ENCODE measurements at regions not wholly inside any gene's neighbourhood (a gene's known extent, or its start where the extent isn't known, plus 50 kb on each side); places are given as distances from the start of the nearest gene placed in this dataset.
"Not testable (repeated sequence)": the region's sequence is repeated elsewhere in the genome, so short reads cannot be mapped to it uniquely, and the experiment has no call there.

- no peak for DNase-seq (ENCODE audit: low spot score)
Observed at GRCh38 chr1:172754609-172755008, 95.7 kb downstream of the FASLG start.

- no peak for DNase-seq (ENCODE audit: low spot score)
Observed at GRCh38 chr1:172755099-172755498, 96.2 kb downstream of the FASLG start.

- no peak for DNase-seq (ENCODE audit: low spot score)
Observed at GRCh38 chr1:172756024-172756423, 97.1 kb downstream of the FASLG start.

- no peak for DNase-seq (ENCODE audit: low spot score)
Observed at GRCh38 chr1:172758259-172758658, 99.4 kb downstream of the FASLG start.

- DNase-seq (ENCODE audit: low spot score): no peak
Observed at GRCh38 chr1:172760121-172760520, 101.2 kb downstream of the FASLG start.

GRCh38 chr1:172761581-172762486 is 102.9 kb downstream of the FASLG start:
- no peak for DNase-seq (ENCODE audit: low spot score)

- no peak for DNase-seq (ENCODE audit: low spot score)
Observed at GRCh38 chr1:172763057-172763456, 104.2 kb downstream of the FASLG start.

GRCh38 chr1:172764378-172764777 is 105.5 kb downstream of the FASLG start:
- DNase-seq (ENCODE audit: low spot score): no peak

GRCh38 chr1:172766462-172766861 is 107.6 kb downstream of the FASLG start:
- DNase-seq (ENCODE audit: low spot score): no peak

GRCh38 chr1:172770071-172770470 is 111.2 kb downstream of the FASLG start:
- DNase-seq (ENCODE audit: low spot score): no peak

GRCh38 chr1:172774561-172774960 is 115.7 kb downstream of the FASLG start:
- DNase-seq (ENCODE audit: low spot score): no peak

GRCh38 chr1:172775606-172776005 is 116.7 kb downstream of the FASLG start:
- DNase-seq (ENCODE audit: low spot score): no peak

- DNase-seq (ENCODE audit: low spot score): no peak
Observed at GRCh38 chr1:172776071-172776470, 117.2 kb downstream of the FASLG start.

GRCh38 chr1:172777767-172778166 is 118.9 kb downstream of the FASLG start:
- no peak for DNase-seq (ENCODE audit: low spot score)

GRCh38 chr1:172778456-172779455 is 119.9 kb downstream of the FASLG start:
- DNase-seq (ENCODE audit: low spot score): peak; percentile 66

- DNase-seq (ENCODE audit: low spot score): no peak
Observed at GRCh38 chr1:172779491-172779890, 120.6 kb downstream of the FASLG start.

GRCh38 chr1:172781513-172782140 is 122.7 kb downstream of the FASLG start:
- DNase-seq (ENCODE audit: low spot score): no peak

GRCh38 chr1:172789840-172790239 is 130.9 kb downstream of the FASLG start:
- DNase-seq (ENCODE audit: low spot score): no peak

- no peak for DNase-seq (ENCODE audit: low spot score)
Observed at GRCh38 chr1:172790245-172790644, 131.3 kb downstream of the FASLG start.

- DNase-seq (ENCODE audit: low spot score): no peak
Observed at GRCh38 chr1:172793823-172794222, 134.9 kb downstream of the FASLG start.

GRCh38 chr1:172795741-172796140 is 136.8 kb downstream of the FASLG start:
- no peak for DNase-seq (ENCODE audit: low spot score)

- not testable (repeated sequence) for DNase-seq (ENCODE audit: low spot score)
Observed at GRCh38 chr1:172799804-172800203, 140.9 kb downstream of the FASLG start.

Data from activated CD4-positive, alpha-beta T cell treated with anti-CD3 and anti-CD28 coated beads, Interleukin-2, Interleukin-4, amounts not matched to agents 100 ng/mL and 50 ng/mL, durations not matched to agents 16 hours and 8 hours (primary cell).